Keratinocyte (primary cell): ENCODE measurements at regions not wholly inside any gene's neighbourhood (a gene's known extent, or its start where the extent isn't known, plus 50 kb on each side); places are given as distances from the start of the nearest gene placed in this dataset.

Experiments
- DNase-seq: peaks from one replicate; pipeline ENCODE4 v3.0.0-alpha.2; 2011; ENCODE audit warnings: low read depth, missing footprints, low spot score
- FAIRE-seq: peaks from 2 replicates; lab custom pipeline; 2011; peaks lifted over from hg19 to GRCh38; lab: Jason Lieb, UNC
- H2AFZ ChIP-seq: 2 replicates; pipeline ENCODE4 v1.6.0; 2012; ENCODE audit warnings: low read length, control low read depth, inconsistent platforms; ENCODE audit not compliant: control insufficient read depth
- H3K27ac ChIP-seq: 2 replicates; pipeline ENCODE4 v1.5.1; 2011; ENCODE audit warnings: low read length; ENCODE audit not compliant: control insufficient read depth, insufficient read depth
- H3K27me3 ChIP-seq: 3 replicates; pipeline ENCODE4 v1.6.0; 2011; ENCODE audit warnings: low read length; ENCODE audit not compliant: control insufficient read depth, insufficient read depth; ENCODE audit errors: extremely low read depth
- H3K36me3 ChIP-seq, 2 experiments: 2 replicates in 1 of 2; 3 replicates in 1 of 2; pipeline ENCODE4 v1.5.1; 2011; ENCODE audit warnings: low read length in 2 of 2, mild to moderate bottlenecking in 1 of 2; ENCODE audit not compliant: control insufficient read depth in 2 of 2, insufficient read depth in 2 of 2; ENCODE audit errors: extremely low read depth in 1 of 2
- H3K4me1 ChIP-seq: 3 replicates; pipeline ENCODE4 v1.5.1; 2011; ENCODE audit warnings: low read length; ENCODE audit not compliant: control insufficient read depth, insufficient read depth; ENCODE audit errors: extremely low read depth
- H3K4me2 ChIP-seq: 3 replicates; pipeline ENCODE4 v1.6.0; 2011; ENCODE audit warnings: low read depth, low read length; ENCODE audit not compliant: control insufficient read depth, insufficient read depth; ENCODE audit errors: extremely low read depth
- H3K4me3 ChIP-seq, 3 experiments: fragments of 200-600 bp in 1 of 3; sonication (generic) in 1 of 3; 2 replicates in 2 of 3; 3 replicates in 1 of 3; pipeline ENCODE4 v1.5.1; 2011 to 2016; ENCODE audit warnings: low read length in 3 of 3, mild to moderate bottlenecking in 3 of 3, control low read depth in 2 of 3, inconsistent platforms in 1 of 3, low read depth in 1 of 3, mixed read lengths in 1 of 3, mixed run types in 1 of 3, moderate library complexity in 1 of 3; ENCODE audit not compliant: control insufficient read depth in 2 of 3, insufficient read depth in 2 of 3; ENCODE audit errors: extremely low read depth in 1 of 3
- H3K79me2 ChIP-seq: 2 replicates; pipeline ENCODE4 v1.6.0; 2012; ENCODE audit warnings: low read length; ENCODE audit not compliant: control insufficient read depth, insufficient read depth
- H3K9ac ChIP-seq: 3 replicates; pipeline ENCODE4 v1.6.0; 2011; ENCODE audit warnings: low read length; ENCODE audit not compliant: control insufficient read depth, insufficient read depth; ENCODE audit errors: extremely low read depth
- H3K9me1 ChIP-seq: 3 replicates; pipeline ENCODE4 v1.6.0; 2011; ENCODE audit warnings: low read length; ENCODE audit not compliant: control insufficient read depth, insufficient read depth; ENCODE audit errors: extremely low read depth
- H3K9me3 ChIP-seq: 2 replicates; pipeline ENCODE4 v1.5.1; 2012; ENCODE audit warnings: low read depth, low read length; ENCODE audit not compliant: control insufficient read depth
- H4K20me1 ChIP-seq: 3 replicates; pipeline ENCODE4 v1.6.0; 2011; ENCODE audit warnings: low read length; ENCODE audit not compliant: control insufficient read depth, insufficient read depth; ENCODE audit errors: extremely low read depth
- CTCF ChIP-seq, 3 experiments: IDR thresholded peaks in 1 of 3; conservative IDR thresholded peaks in 1 of 3; optimal IDR thresholded peaks in 1 of 3; 2 replicates in 2 of 3; 3 replicates in 1 of 3; pipeline versions ENCODE3 to v1.5.1; 2011; ENCODE audit warnings: low read length in 3 of 3, mild to moderate bottlenecking in 3 of 3, moderate library complexity in 2 of 3, control low read depth in 1 of 3, inconsistent platforms in 1 of 3; ENCODE audit not compliant: insufficient read depth in 2 of 3; ENCODE audit errors: extremely low read depth in 1 of 3
- EZH2 ChIP-seq: IDR thresholded peaks from one replicate; pipeline ENCODE4 v1.6.1; 2012; ENCODE audit warnings: inconsistent platforms, mild to moderate bottlenecking, low read length, moderate library complexity
- dilution Hi-C: fragments of 300-500 bp; cut with MboI; formaldehyde crosslinking; loops from one replicate; pipeline ENCODE4 v1.7.0; 2020; ENCODE audit warnings: low sequenced_read_pairs; ENCODE audit not compliant: extremely low pct_ligation_motif_present

- Histone ChIP-seq H3K27me3 (no peaks in the 10 kb centered on the region), H3K27ac (no peak overlapping the region), H3K9ac (no peak overlapping the region), H3K4me1 (no peaks in the 10 kb centered on the region), H3K4me3 (no peak overlapping the region), H3K79me2 (no peaks in the 10 kb centered on the region), H3K4me2 (no peak overlapping the region), H3K9me3 (no peaks in the 10 kb centered on the region), H3K36me3 (no peaks in the 10 kb centered on the region), H2AFZ (no peak overlapping the region), H3K9me1 (no peaks in the 10 kb centered on the region), H4K20me1 (no peaks in the 10 kb centered on the region)
- FAIRE-seq (no peak), DNase-seq (no peak)
- TF ChIP-seq CTCF (optimal IDR thresholded peaks at IDR 0.05 in 1 of 3, IDR thresholded peaks at IDR 0.05 in 1 of 3, conservative IDR thresholded peaks at IDR 0.05 in 1 of 3; ENCODE audit: extremely low read depth in 1 of 3, insufficient read depth in 2 of 3, low read length in 3 of 3) (no peak), EZH2 (no peak)
- dilution Hi-C loops = no loop called here
Observed at GRCh38 chr3:117084739-117085270, 375.2 kb downstream of the TUSC7 start.

GRCh38 chr3:117091676-117092075, 382.1 kb downstream of the TUSC7 start:
- no peaks in the 10 kb centered on the region for H3K4me1 ChIP-seq
- H3K79me2 ChIP-seq = no peaks in the 10 kb centered on the region
- H4K20me1 ChIP-seq = no peaks in the 10 kb centered on the region
- H3K4me2 ChIP-seq = no peak overlapping the region
- H3K27ac ChIP-seq = no peak overlapping the region
- H3K9me3 ChIP-seq = no peaks in the 10 kb centered on the region
- no peak overlapping the region for H3K9ac ChIP-seq
- TF ChIP-seq CTCF (optimal IDR thresholded peaks at IDR 0.05 in 1 of 3, IDR thresholded peaks at IDR 0.05 in 1 of 3, conservative IDR thresholded peaks at IDR 0.05 in 1 of 3; ENCODE audit: extremely low read depth in 1 of 3, insufficient read depth in 2 of 3, low read length in 3 of 3) (no peak), EZH2 (no peak)
- H3K4me3 ChIP-seq = no peak overlapping the region
- no peaks in the 10 kb centered on the region for H3K9me1 ChIP-seq
- dilution Hi-C loops = no loop called here
- H3K27me3 ChIP-seq = no peaks in the 10 kb centered on the region
- FAIRE-seq (no peak), DNase-seq (no peak)
- no peak overlapping the region for H2AFZ ChIP-seq
- no peaks in the 10 kb centered on the region for H3K36me3 ChIP-seq
